GM13977 (cell line): ENCODE measurements at regions not wholly inside any gene's neighbourhood (a gene's known extent, or its start where the extent isn't known, plus 50 kb on each side); places are given as distances from the start of the nearest gene placed in this dataset.

Experiments used
- DNase-seq: peaks from one replicate; pipeline ENCODE4 v3.0.0; 2012; ENCODE audit warnings: low spot score
- CTCF ChIP-seq: IDR thresholded peaks from 2 replicates; pipeline ENCODE4 v1.5.1; 2012; ENCODE audit warnings: mild to moderate bottlenecking, control low read depth; ENCODE audit not compliant: insufficient read depth; ENCODE audit errors: extremely low read depth, missing control alignments
- in situ Hi-C: fragments of 300-500 bp; cut with MboI; formaldehyde crosslinking; loops from one replicate; pipeline ENCODE4 v1.12.0; 2022; ENCODE audit warnings: low sequenced_read_pairs, low pct_unique_long_range_greater_than_20kb, mixed read lengths, inconsistent platforms; ENCODE audit not compliant: unreplicated experiment

DNA sequence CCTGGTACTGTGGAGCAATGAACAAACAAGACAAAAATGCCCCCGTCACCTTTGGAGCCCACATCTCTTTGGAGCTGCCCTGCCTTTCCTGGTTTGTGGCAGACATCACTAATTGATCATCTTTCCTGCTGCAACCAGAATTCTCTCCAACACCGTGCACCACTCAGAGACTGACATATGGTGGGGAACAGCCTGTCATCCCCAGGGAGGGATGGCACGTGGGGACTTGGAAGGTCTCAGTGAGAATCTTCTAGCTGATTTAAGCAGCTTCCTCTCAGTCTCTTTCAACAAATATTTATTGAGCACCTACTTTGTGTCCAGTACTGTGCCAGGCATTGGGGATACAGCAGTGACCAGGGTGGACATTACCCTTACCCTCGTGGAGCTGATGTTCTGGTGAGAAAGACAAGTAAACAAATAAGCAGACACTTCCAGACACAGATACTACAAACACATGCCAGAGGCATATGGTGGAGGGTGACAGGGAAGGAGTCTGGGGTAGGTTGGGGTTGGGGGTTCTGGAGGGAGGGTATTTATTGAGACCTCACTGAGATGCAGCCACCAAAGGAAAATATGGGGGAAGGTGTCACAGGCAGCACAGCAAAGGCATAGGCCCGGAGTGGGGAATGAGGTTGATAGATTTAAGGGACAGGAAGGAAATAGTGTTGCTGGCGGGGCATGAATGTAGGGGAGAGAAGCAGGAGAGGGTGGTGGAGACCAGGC, 82.3 kb downstream of the CEBPB start:
- no peak for TF ChIP-seq CTCF
- in situ Hi-C loops = no loop called here
- no peak for DNase-seq

GRCh38 chr20:50273601-50274491, 83.2 kb downstream of the CEBPB start:
- no peak for TF ChIP-seq CTCF
- in situ Hi-C loops = no loop called here
- DNase-seq = no peak

DNA sequence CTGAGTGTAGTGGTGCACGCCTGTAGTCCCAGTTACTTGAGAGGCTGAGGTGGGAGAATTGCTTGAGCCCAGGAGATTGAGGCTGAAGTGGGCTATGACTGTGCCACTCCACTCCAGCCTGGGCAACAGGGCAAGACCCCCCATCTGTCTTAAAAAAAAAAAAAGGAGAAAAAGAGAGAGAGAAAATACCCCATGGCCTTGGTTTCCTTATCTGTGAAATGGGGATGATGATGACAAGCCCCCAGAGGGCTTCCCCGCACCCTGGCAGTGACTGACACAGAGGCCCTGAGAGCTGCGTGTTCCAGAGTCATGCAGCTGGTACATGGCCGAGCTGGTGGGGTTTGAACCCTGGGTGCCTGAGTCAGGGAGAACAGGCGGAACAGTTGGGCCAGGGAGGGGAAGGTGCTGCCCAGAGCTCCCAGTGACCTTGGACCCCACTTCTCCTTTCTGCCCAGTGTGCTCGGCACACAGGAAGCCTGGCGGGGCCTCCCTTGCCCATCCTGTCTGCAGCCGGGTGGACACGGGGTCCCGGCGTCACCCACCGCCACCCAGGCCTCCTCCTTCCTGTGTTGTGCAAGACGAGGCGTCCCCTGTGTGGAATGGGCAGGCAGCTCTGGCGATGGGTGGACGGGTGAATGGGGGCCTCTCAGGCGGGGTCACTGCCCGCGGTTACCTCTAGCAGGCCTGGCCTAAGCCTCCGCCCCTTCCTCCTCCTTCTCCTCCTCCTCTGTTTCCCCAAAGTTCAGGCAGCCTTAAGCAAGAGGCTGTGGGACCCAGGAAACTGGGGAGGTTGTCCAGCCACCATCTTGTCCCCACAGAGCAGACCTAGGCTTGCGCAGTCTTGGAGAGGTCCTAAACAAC, 84.2 kb downstream of the CEBPB start:
- TF ChIP-seq CTCF = no peak
- in situ Hi-C loops = no loop called here
- no peak for DNase-seq

GRCh38 chr20:50276119-50277063, 85.8 kb downstream of the CEBPB start:
- no peak for TF ChIP-seq CTCF
- in situ Hi-C loops = no loop called here
- DNase-seq = no peak

- in situ Hi-C loops = no loop called here
- no peak for TF ChIP-seq CTCF
- DNase-seq = no peak
These were observed 86.4 kb downstream of the CEBPB start for GRCh38 chr20:50277064-50277415.
